ENCODE measurements at regions not wholly inside any gene's neighbourhood (a gene's known extent, or its start where the extent isn't known, plus 50 kb on each side); places are given as distances from the start of the nearest gene placed in this dataset.

DNA sequence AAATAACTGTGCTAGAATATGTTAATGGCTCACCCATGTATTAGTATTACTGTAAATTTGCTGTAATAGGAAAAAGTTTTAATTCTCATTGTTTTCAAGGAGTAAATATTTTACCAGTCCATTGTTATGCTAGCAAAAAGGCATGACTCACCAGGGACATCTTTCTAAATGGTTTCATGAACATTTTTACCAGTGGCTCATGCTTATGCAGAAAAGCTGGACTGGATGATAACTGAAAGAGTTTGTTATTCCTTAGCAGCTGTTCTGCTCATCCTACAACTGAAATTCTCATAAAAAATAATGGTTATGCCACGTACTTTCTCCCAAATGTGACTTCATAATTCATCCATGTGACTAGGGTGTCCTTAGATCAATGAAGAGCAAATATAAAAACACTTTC is 111.9 kb upstream of the PCDH18 start:
- Histone ChIP-seq H3K27me3 (no peaks in the 10 kb centered on the region), H3K27ac (no peak overlapping the region), H3K36me3 (ENCODE audit: low read depth, missing control alignments) (no peaks in the 10 kb centered on the region), H3K4me3 (no peak overlapping the region), H3K4me1 (no peaks in the 10 kb centered on the region), H3K9me3 (no peaks in the 10 kb centered on the region)
- WGBS, 2 donors: 54 to 67% methylated on average over 1 of the region's 1 CpG
- TF ChIP-seq POLR2A (IDR thresholded peaks at IDR 0.05): no peak
- TF ChIP-seq, protein P1, sequence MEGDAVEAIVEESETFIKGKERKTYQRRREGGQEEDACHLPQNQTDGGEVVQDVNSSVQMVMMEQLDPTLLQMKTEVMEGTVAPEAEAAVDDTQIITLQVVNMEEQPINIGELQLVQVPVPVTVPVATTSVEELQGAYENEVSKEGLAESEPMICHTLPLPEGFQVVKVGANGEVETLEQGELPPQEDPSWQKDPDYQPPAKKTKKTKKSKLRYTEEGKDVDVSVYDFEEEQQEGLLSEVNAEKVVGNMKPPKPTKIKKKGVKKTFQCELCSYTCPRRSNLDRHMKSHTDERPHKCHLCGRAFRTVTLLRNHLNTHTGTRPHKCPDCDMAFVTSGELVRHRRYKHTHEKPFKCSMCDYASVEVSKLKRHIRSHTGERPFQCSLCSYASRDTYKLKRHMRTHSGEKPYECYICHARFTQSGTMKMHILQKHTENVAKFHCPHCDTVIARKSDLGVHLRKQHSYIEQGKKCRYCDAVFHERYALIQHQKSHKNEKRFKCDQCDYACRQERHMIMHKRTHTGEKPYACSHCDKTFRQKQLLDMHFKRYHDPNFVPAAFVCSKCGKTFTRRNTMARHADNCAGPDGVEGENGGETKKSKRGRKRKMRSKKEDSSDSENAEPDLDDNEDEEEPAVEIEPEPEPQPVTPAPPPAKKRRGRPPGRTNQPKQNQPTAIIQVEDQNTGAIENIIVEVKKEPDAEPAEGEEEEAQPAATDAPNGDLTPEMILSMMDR (IDR thresholded peaks at IDR 0.05): no peak
- no peak for DNase-seq
- intact Hi-C loops (cut with DNase I; ENCODE audit: low total_unique reads): no loop called here

DNA sequence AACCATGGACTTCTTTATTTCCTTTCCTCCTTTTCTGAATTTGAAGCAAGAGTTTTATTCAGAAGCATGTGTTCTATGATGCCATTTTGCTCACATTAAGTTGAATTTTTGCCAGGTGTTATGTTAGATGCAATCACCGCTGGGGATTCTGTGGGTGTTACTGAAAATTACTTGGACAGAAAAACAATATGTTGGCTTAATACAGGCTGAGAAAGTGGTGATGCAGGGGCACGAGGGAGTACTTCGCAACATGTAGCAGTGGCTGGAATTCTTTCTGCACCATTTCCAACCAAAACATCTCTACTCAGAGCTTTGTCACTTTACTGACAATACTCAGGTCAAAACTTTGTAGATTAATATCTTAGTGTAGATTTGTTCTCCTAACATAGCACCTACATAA is 109.2 kb upstream of the PCDH18 start:
- no peaks in the 10 kb centered on the region for H3K27me3 ChIP-seq
- H3K4me3 ChIP-seq: no peak overlapping the region
- no peaks in the 10 kb centered on the region for H3K9me3 ChIP-seq
- H3K36me3 ChIP-seq (ENCODE audit: low read depth, missing control alignments): no peaks in the 10 kb centered on the region
- no peak for TF ChIP-seq POLR2A (IDR thresholded peaks at IDR 0.05)
- TF ChIP-seq, protein P1 (IDR thresholded peaks at IDR 0.05): no peak
- no peak overlapping the region for H3K27ac ChIP-seq
- WGBS, 2 donors: 64 to 79% methylated on average over 3 of the region's 3 CpGs
- intact Hi-C loops (cut with DNase I; ENCODE audit: low total_unique reads): no loop called here
- no peaks in the 10 kb centered on the region for H3K4me1 ChIP-seq
- no peak for DNase-seq

DNA sequence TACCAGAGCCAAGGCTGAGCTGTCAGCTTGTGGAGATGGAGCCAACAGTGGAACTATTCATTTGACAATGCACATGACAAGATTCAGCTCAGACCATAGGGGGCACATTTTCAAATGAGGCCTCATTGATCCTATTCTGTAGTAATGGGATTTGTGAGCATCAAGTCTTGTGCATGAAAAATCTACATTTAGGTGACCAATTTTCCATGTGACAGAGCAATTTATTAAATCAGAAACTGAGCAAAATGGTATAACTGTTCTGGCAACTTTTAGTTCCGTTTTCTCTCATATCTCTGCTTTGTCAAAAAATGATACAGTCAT is 108.5 kb upstream of the PCDH18 start:
- no peaks in the 10 kb centered on the region for H3K9me3 ChIP-seq
- no peaks in the 10 kb centered on the region for H3K36me3 ChIP-seq (ENCODE audit: low read depth, missing control alignments)
- no peaks in the 10 kb centered on the region for H3K27me3 ChIP-seq
- no peak overlapping the region for H3K4me3 ChIP-seq
- H3K27ac ChIP-seq: no peak overlapping the region
- intact Hi-C loops (cut with DNase I; ENCODE audit: low total_unique reads): no loop called here
- TF ChIP-seq POLR2A (IDR thresholded peaks at IDR 0.05): no peak
- TF ChIP-seq, protein P1 (IDR thresholded peaks at IDR 0.05): no peak
- DNase-seq: no peak
- 67 to 82% methylated on average over 1 of the region's 1 CpG for WGBS, 2 donors
- H3K4me1 ChIP-seq: no peaks in the 10 kb centered on the region

GRCh38 chr4:137640156-137640837 is 108.0 kb upstream of the PCDH18 start:
- 95 to 96% methylated on average over 4 of the region's 4 CpGs for WGBS, 2 donors
- no peaks in the 10 kb centered on the region for H3K27me3 ChIP-seq
- no peaks in the 10 kb centered on the region for H3K36me3 ChIP-seq (ENCODE audit: low read depth, missing control alignments)
- no peak overlapping the region for H3K4me3 ChIP-seq
- no peak overlapping the region for H3K27ac ChIP-seq
- DNase-seq: no peak
- H3K9me3 ChIP-seq: no peaks in the 10 kb centered on the region
- intact Hi-C loops (cut with DNase I; ENCODE audit: low total_unique reads): no loop called here
- H3K4me1 ChIP-seq: no peaks in the 10 kb centered on the region
- TF ChIP-seq, protein P1 (IDR thresholded peaks at IDR 0.05): no peak
- no peak for TF ChIP-seq POLR2A (IDR thresholded peaks at IDR 0.05)

DNA sequence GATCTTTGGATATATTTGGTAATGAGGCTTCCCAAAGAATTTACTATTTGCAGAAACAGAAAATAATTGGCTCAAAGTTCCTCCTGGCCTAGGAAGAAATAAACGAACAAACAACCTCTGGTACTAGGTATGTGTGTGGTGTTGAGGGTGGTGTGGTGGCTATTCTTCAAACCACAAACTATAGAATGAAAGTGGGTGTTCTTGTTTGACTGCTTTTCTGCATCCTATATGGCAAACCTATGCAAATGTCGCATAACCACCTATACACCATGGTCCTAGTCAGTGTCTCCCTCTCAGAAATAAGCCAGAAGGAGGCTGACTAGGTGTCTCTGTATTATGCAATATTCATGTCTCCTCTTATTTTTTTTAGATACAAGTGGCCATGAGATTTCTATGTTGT is 106.6 kb upstream of the PCDH18 start:
- intact Hi-C loops (cut with DNase I; ENCODE audit: low total_unique reads): no loop called here
- WGBS, 2 donors: 78 to 91% methylated on average over 2 of the region's 2 CpGs
- no peak for DNase-seq
- H3K4me1 ChIP-seq: no peaks in the 10 kb centered on the region
- H3K9me3 ChIP-seq: no peaks in the 10 kb centered on the region
- H3K27me3 ChIP-seq: no peaks in the 10 kb centered on the region
- no peak overlapping the region for H3K27ac ChIP-seq
- no peak overlapping the region for H3K4me3 ChIP-seq
- H3K36me3 ChIP-seq (ENCODE audit: low read depth, missing control alignments): no peaks in the 10 kb centered on the region
- no peak for TF ChIP-seq POLR2A (IDR thresholded peaks at IDR 0.05)
- TF ChIP-seq, protein P1 (IDR thresholded peaks at IDR 0.05): no peak

All from testis (tissue), 2 donors.